ENCODE measurements at regions not wholly inside any gene's neighbourhood (a gene's known extent, or its start where the extent isn't known, plus 50 kb on each side); places are given as distances from the start of the nearest gene placed in this dataset.

DNA sequence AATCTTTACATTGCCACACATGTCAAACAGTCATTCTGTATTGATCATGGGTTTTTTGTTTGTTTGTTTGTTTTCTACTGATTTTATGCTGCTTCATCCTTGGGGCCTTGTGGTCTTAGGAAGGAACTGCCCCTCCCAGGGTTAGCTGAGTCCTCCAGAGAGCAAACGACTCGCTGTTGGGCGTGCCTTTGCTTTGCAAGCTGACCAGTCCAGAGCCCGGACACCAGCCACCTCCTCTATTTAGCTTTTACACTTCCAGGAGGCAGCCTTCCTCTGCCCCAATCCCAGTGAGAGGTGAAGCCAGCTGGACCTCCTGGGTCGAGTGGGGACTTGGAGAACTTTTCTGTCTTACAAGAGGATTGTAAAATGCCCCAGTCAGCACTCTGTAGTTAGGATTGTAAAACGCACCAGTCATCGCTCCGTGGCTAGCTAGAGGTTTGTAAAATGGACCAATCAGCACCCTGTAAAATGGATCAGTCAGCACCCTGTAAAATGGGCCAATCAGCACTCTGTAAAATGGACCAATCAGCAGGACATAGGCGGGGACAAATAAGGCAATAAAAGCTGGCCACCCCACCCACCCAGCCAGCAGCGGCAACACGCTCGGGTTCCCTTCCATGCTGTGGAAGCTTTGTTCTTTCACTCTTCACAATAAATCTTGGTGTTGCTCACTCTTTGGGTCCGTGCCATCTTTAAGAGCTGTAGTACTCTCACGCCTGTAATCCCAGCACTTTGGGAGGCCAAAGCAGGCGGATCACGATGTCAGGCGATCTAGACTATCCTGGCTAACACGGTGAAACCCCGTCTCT, 154.4 kb downstream of the ERCC6L2 start:
- intact Hi-C loops (cut with DNase I) = no loop called here
- DNase-seq (ENCODE audit: missing footprints) (no peak), ATAC-seq (no peak)

DNA sequence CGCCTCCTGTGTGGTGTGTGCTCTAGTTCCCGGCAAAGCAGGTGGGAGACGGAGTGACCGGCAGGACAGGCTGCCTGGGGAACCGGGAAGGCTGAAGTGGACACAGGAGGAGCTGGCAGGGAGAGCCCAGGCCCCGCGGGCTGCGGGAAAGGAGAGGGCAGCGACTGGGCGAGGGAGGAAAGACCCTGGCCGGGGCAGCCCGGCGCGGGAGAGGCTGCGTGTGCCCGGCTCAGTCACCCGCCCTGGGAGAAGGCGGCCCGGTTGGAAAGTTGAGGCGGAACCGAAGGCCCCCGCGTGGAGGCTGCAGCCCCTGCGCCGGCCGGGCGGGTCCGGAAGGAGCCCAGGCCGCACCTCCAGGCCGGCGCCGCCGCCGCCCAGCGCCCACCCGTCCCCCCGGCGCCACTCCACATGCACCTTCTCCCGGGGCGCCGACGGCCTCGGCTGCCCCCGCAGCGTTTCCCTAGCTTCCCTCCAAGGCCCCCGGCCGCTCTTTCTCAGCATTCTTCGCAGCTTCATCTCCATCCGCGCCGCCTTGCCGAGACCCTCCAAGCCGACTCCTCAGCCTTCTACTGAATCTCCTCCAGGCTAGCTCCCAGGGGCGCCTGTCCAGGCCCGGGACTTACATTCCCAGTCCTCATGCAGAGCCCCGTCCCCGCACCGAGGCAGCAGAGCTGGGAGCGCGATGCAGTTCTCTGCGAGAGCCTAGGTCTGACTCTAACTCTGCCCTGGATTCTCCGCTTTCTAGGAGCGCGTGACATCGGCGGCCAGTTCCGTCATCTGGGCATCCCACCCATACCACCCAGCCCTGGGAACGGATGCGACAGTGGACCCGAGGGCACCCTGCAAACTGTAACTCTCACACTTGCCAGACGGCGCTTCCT, 152.0 kb downstream of the ERCC6L2 start:
- no peak for DNase-seq (ENCODE audit: missing footprints)
- ATAC-seq = peak; percentile 25
- intact Hi-C loops (cut with DNase I) = no loop called here

DNA sequence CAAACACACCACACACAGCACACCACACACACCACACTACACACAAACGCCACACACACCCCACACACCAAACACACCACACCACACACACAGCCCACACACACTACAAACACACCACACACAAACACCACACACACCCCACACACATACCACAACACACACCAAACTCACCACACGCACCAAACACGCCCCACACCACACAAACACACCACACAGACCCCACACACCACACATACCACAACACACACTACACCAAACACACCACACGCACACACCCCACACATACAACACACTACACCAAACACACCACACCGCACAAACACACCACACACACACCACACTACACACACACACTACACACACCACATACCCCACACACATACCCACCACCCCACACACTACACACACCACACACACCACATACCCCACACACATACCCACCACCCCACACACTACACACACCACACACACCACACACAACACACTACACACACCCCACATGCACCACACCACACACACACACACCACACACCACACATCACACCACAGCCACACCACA, 151.2 kb downstream of the ERCC6L2 start:
- DNase-seq (ENCODE audit: missing footprints) (no peak), ATAC-seq (no peak)
- intact Hi-C loops (cut with DNase I) = no loop called here

DNA sequence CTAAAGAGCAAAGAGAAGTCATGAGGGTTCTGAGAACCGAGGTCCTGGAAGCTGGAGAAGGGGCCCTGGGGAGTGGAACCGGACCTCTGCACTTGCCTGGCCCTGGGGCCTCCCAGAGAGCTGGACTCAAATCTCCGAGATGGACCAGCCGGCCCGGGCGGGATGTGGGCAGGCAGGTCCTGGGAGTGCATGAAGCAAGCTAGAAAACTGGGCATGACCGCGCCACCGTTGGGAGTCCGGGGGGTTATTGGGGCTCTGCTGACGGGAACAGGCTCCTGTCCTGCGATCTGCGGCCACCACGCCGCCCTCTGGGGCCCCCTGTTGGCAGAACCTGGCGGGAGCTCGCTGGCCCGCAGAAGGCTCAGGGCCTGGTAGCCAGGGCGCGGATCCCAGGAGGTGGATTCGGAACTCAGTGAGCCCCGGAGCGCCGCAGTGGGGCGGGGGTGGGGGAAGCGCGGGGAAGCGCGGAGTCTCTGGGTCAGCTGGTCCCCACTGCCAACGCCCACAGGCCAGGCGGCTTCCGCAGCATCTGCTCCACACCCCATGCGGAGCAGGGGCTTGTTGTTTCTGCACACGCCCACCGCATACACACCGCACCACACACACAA, 150.6 kb downstream of the ERCC6L2 start:
- DNase-seq (ENCODE audit: missing footprints) (no peak), ATAC-seq (no peak)
- intact Hi-C loops (cut with DNase I) = no loop called here

DNA sequence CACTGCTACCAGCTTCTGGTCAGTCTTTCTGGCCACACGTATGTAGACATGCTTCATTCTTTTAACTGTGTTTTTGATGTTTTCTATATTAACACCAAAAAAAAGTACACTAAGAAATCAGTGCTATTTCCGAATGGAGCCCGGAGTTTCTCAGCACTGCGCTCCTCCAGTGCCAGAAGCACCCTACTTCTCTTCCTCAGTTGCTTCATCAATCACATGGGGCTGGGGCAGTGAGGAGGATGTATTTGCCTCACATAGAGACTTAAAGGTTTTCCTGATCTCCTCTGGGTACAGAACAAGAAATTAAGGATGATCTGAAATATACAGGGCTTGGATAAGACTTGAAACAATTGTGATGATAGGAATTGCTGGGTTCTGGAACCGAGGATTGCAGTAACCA, 148.0 kb downstream of the ERCC6L2 start:
- intact Hi-C loops (cut with DNase I) = no loop called here

DNA sequence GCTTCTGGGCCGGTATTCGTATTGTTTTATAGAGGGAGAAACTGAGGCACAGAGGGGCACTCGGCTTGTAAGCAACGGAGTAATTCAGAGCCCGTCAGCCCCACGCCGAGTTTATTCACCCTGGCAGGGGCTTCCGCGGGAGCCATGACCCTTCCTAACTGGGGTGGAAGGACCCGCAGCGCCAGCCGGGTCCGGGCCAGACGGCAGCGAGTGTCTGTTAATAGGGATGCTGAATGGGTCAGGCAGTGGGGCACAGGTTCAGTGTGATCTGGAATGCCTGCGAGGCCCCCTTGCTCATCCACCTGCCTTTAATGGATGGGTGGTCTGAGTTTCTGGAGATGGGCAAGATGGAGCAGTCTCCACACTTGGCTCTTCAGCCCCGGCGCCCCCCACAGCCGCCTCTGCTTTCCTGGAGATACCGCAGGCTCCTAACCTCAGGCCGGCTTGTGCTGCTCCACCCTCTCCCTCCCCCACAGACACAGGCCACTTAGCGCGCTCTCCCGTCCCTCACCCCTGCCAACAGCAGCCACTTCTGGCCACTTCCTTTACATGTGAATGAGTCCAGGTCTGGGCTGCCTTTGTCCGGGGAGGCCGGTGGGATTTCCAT, 147.1 kb downstream of the ERCC6L2 start:
- intact Hi-C loops (cut with DNase I) = no loop called here
- DNase-seq (ENCODE audit: missing footprints) = no peak
- ATAC-seq = no peak

More for the DNA sequence above, 148.0 kb downstream of the ERCC6L2 start:
- DNase-seq (ENCODE audit: missing footprints) (no peak), ATAC-seq (no peak)

DNA sequence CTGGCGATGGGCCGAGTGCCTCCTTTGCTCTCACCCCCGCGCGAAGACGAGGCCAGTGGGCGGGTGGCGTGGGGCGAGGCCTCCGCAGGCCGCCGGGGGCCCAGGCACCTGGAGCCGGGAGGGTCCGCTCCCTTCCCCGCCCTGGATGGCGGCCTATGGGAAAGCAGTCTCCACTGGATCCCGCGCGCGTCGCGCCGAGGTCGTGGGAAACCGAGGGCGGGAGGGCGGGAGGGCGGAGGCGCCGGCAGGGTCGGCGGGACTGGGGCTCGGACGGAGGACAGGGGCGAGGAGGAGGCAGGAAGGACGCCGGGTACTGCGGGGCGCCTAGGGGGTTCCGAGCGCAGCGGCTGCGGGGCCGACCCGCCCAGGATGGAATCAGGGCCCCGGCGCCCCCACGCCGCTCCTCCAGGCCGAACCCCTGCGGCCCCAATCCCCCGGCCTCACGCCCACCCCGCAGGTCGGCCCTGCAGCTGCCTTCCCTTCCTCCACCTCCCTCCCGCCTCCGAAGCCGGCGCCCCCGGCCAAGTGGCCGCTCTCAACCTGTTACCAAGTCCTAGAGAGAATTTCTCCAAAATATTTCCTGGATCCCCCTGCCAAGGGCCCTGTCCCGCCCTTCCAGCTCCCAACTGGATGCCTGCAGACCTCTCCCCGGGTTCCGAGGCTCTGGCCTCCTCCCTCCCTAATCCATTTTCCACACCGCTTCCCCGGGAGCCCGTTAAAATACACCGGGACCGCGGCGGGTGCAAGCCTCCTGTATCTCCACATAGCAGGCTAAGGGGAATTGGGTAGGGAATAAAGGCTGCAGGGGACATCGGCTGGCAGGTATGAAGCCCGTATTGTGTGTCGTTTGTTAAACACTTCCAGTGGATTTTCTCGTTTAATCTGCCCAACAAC, 146.3 kb downstream of the ERCC6L2 start:
- ATAC-seq (peak; percentile 49), DNase-seq (ENCODE audit: missing footprints) (no peak)
- intact Hi-C loops (cut with DNase I) = no loop called here

DNA sequence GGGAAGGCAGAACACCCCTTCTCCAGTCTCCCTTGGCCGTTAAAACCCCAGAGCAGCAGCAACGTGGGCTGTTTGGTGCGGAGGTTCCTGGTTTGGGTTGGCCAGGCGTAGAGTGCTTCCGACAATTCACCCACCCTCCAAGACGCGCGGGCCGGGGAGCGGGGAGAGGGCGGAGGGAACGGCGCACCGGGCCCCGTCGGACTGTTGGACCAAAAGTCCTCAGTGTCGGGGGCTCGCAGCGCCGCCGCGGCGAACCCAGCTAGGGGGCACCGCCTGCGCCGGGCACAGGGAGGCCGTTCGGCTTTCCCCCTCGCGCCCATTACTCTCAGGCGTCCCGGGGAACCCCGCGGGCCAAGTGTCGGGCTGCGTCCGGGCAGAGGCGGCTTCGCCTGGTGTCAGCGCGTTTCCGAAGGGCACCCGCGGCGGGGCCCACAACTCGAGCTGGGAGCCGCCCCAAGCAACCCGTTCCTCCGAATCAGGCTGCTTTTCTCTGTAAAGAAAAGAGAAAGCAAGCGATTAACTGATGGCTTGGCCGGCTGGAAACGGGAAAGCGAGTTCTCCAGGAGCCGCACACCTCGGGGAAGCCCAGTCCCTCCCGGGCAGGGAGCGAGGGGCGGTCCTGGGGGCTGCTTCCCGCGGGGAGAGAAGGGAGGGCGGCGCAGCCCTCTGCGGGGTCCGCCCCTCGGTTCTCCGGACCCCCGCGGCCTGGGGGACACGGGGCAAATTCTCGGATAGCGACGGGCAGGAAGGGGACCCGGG, 145.5 kb downstream of the ERCC6L2 start:
- ATAC-seq = peak; percentile 51
- no peak for DNase-seq (ENCODE audit: missing footprints)
- intact Hi-C loops (cut with DNase I) = no loop called here

DNA sequence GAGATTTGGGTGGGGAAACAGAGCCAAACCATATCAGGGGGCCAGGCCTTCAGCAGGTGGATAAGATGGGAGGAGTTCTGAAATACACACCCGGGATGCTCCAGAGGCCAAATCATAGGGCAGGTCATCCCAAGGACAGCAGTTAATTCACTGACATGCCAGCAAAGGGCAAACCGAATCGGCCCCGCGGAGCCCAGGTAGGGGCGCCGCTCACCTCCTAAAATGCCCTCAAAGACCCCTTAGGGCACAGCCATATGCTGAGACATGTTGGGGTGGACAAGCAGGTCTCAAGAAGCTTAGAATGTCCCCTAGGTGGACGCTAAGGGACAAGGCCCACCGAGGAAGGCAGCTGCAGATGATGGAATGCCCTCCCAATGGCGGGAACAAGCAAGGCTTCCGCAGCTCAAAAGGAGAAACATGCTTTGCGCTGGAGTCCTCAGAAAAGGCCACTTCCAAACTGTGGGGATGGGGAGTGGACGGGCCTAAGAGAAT, 144.9 kb downstream of the ERCC6L2 start:
- ATAC-seq (no peak), DNase-seq (ENCODE audit: missing footprints) (no peak)
- intact Hi-C loops (cut with DNase I) = no loop called here

Data from Right ventricle myocardium inferior (tissue), 1 donor.